ENCODE measurements at regions not wholly inside any gene's neighbourhood (a gene's known extent, or its start where the extent isn't known, plus 50 kb on each side); places are given as distances from the start of the nearest gene placed in this dataset.
"Not testable (repeated sequence)": the region's sequence is repeated elsewhere in the genome, so short reads cannot be mapped to it uniquely, and the experiment has no call there.

DNA sequence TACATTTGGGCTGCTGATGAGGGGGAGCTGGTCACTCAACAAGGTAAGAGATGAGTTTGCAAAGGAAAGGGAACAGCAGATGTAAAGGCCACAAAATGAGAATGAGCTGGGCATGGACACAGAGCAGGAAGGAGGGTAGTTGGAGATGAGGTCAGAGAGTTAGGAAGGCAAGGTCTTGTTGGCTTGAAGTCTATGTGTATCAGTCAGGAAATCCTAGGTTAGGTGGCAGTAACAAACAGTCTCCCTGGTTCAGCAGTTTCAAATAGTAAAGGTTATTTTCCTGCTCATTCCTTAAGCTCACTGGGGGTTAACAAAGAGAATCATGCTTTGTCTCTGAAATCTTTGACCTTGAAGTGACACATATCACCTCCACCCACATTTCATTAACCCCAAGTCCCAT, 58.3 kb upstream of the ARL4C start:
- Histone ChIP-seq H3K9me3 (ENCODE audit: insufficient read depth, low read length) (peaks cover 12% of the 10 kb centered on the region), H3K9ac (ENCODE audit: insufficient read length, low read depth) (no peak overlapping the region), H3K4me3 (ENCODE audit: insufficient read length, low read depth) (no peak overlapping the region), H3K4me1 (ENCODE audit: insufficient read depth, insufficient read length) (no peaks in the 10 kb centered on the region), H3K36me3 (ENCODE audit: insufficient read depth, insufficient read length, low read length) (no peaks in the 10 kb centered on the region), H3K27me3 (ENCODE audit: insufficient read depth, insufficient read length) (no peaks in the 10 kb centered on the region)
- no peak for DNase-seq (ENCODE audit: low read depth, low spot score)
- TF ChIP-seq YY1 (IDR thresholded peaks at IDR 0.05; ENCODE audit: insufficient read depth, insufficient read length) (no peak), ZNF274 (IDR thresholded peaks at IDR 0.05; ENCODE audit: low read depth, low read length) (no peak)

DNA sequence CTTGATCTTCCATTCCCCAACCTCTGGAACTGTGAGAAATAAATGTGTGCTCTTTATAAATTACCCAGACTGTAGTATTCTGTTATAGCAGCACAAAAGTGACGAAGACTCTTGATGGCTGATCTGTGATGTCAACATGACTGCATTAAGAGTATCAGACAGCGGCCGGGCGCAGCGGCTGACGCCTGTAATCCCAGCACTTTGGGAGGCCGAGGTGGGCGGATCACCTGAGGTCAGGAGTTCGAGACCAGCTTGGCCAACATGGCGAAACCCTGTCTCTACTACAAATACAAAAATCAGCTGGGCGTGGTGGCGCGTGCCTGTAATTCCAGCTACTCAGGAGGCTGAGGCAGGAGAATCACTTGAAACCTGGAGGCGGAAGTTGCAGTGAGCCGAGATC, 56.3 kb upstream of the ARL4C start:
- DNase-seq (ENCODE audit: low read depth, low spot score); H3K36me3 ChIP-seq (ENCODE audit: insufficient read depth, insufficient read length, low read length); H3K4me3 ChIP-seq (ENCODE audit: insufficient read length, low read depth); H3K27me3 ChIP-seq (ENCODE audit: insufficient read depth, insufficient read length); H3K9ac ChIP-seq (ENCODE audit: insufficient read length, low read depth); H3K4me1 ChIP-seq (ENCODE audit: insufficient read depth, insufficient read length): not testable (repeated sequence)
- H3K9me3 ChIP-seq (ENCODE audit: insufficient read depth, low read length) = peaks cover 12% of the 10 kb centered on the region

GRCh38 chr2:234550511-234551107, 53.7 kb upstream of the ARL4C start:
- H3K4me1 ChIP-seq (ENCODE audit: insufficient read depth, insufficient read length) = peaks cover 2% of the 10 kb centered on the region
- H3K9me3 ChIP-seq (ENCODE audit: insufficient read depth, low read length) = peaks cover 10% of the 10 kb centered on the region
- no peak overlapping the region for H3K9ac ChIP-seq (ENCODE audit: insufficient read length, low read depth)
- H3K27me3 ChIP-seq (ENCODE audit: insufficient read depth, insufficient read length) = peaks cover 4% of the 10 kb centered on the region
- no peaks in the 10 kb centered on the region for H3K36me3 ChIP-seq (ENCODE audit: insufficient read depth, insufficient read length, low read length)
- H3K4me3 ChIP-seq (ENCODE audit: insufficient read length, low read depth) = no peak overlapping the region
- TF ChIP-seq ZNF274 (IDR thresholded peaks at IDR 0.05; ENCODE audit: low read depth, low read length) (no peak), SUZ12 (IDR thresholded peaks at IDR 0.05; ENCODE audit: extremely low read depth, insufficient read depth, insufficient read length) (no peak), YY1 (IDR thresholded peaks at IDR 0.05; ENCODE audit: insufficient read depth, insufficient read length) (no peak)
- DNase-seq (ENCODE audit: low read depth, low spot score) = peak; percentile 80

DNA sequence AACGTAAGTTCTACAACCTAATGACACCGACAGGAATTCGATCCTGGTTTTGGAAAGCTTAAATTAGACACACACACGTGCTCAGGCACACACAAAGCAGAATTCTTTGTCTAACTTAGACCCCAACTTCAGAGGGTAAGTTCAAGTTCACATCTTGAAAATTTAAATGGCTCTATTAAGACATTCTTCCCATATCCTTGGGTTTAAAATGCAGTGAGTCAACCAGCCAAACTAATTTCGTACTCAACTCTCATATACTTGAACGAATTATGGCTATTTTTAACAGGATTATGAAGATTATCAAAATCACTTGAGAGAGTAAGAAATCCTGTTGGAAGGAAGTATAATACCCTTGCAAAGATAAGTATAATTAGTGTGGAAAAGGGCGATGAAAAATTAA, 53.2 kb upstream of the ARL4C start:
- TF ChIP-seq YY1 (IDR thresholded peaks at IDR 0.05; ENCODE audit: insufficient read depth, insufficient read length) (no peak), SUZ12 (IDR thresholded peaks at IDR 0.05; ENCODE audit: extremely low read depth, insufficient read depth, insufficient read length) (no peak), ZNF274 (IDR thresholded peaks at IDR 0.05; ENCODE audit: low read depth, low read length) (no peak)
- Histone ChIP-seq H3K9ac (ENCODE audit: insufficient read length, low read depth) (no peak overlapping the region), H3K4me3 (ENCODE audit: insufficient read length, low read depth) (no peak overlapping the region), H3K9me3 (ENCODE audit: insufficient read depth, low read length) (peaks cover 5% of the 10 kb centered on the region), H3K4me1 (ENCODE audit: insufficient read depth, insufficient read length) (peaks cover 2% of the 10 kb centered on the region), H3K36me3 (ENCODE audit: insufficient read depth, insufficient read length, low read length) (no peaks in the 10 kb centered on the region), H3K27me3 (ENCODE audit: insufficient read depth, insufficient read length) (peaks cover 4% of the 10 kb centered on the region)
- DNase-seq (ENCODE audit: low read depth, low spot score) = no peak

DNA sequence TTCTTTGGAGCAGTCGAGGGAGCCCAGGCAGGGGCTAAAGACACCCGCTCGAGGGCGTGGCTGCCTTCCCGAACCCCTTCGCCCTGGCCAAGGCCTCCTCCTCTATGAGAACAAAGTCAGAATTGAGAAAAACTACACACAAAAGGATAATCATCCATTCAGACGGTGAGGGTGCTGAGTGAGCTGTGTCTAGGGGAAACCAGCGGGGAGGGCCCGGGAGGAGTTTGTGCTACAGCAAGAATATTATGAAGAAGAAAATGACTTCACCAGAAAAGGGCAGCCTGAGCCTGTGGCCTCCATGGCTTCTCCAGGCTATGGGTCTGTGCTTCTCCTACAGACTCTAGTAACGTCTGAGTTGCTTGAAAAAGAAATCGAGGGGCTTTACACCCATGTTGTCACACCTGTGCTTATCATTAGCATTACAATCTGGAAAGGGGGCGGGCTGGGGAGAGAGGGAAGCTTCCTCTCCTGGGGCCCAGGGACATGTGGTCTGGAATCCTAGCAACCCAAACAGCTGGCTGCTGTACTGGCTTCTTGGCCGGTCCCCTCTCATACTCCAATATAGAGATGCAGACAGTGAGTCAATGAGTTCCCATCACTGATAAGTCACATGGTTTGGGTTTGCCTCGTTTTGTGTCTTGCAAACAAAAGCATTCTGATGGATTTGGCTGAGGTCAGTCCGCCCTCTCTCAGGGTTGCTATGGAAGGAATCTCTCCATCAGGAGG, 52.0 kb upstream of the ARL4C start:
- DNase-seq (ENCODE audit: low read depth, low spot score) = no peak
- H3K9me3 ChIP-seq (ENCODE audit: insufficient read depth, low read length) = no peaks in the 10 kb centered on the region
- H3K4me3 ChIP-seq (ENCODE audit: insufficient read length, low read depth) = no peak overlapping the region
- peaks cover 9% of the 10 kb centered on the region for H3K27me3 ChIP-seq (ENCODE audit: insufficient read depth, insufficient read length)
- no peak for TF ChIP-seq ZNF274 (IDR thresholded peaks at IDR 0.05; ENCODE audit: low read depth, low read length)
- no peak overlapping the region for H3K9ac ChIP-seq (ENCODE audit: insufficient read length, low read depth)
- H3K4me1 ChIP-seq (ENCODE audit: insufficient read depth, insufficient read length) = peaks cover 2% of the 10 kb centered on the region
- H3K36me3 ChIP-seq (ENCODE audit: insufficient read depth, insufficient read length, low read length) = no peaks in the 10 kb centered on the region

DNA sequence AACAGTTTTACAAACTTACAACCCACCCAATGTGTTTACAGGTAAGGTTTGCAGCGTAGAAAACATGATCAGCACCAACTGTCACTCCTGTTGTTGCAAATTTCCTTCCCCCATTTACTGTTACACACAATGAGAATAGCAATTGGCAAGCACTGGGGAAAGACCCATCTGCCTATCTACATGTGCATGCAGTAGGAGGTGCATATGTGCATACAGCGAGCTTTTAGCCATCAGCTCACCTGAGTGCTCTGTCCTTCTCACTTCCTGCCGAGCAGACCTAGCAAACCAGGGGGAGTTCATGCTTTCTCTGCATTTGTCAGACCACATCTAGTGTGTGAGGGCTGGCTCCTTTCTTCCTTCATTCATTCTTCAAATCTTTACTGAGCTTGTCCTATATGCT, 49.9 kb upstream of the ARL4C start:
- Histone ChIP-seq H3K36me3 (ENCODE audit: insufficient read depth, insufficient read length, low read length) (no peaks in the 10 kb centered on the region), H3K27me3 (ENCODE audit: insufficient read depth, insufficient read length) (peaks cover 12% of the 10 kb centered on the region), H3K9ac (ENCODE audit: insufficient read length, low read depth) (no peak overlapping the region), H3K4me3 (ENCODE audit: insufficient read length, low read depth) (no peak overlapping the region), H3K9me3 (ENCODE audit: insufficient read depth, low read length) (no peaks in the 10 kb centered on the region), H3K4me1 (ENCODE audit: insufficient read depth, insufficient read length) (peaks cover 2% of the 10 kb centered on the region)
- TF ChIP-seq ZNF274 (IDR thresholded peaks at IDR 0.05; ENCODE audit: low read depth, low read length) = no peak
- no peak for TF ChIP-seq SUZ12 (IDR thresholded peaks at IDR 0.05; ENCODE audit: extremely low read depth, insufficient read depth, insufficient read length)
- TF ChIP-seq YY1 (IDR thresholded peaks at IDR 0.05; ENCODE audit: insufficient read depth, insufficient read length) = no peak
- DNase-seq (ENCODE audit: low read depth, low spot score) = no peak

All from NT2/D1 (cell line).